Suprapubic skin (tissue), 3 donors: ENCODE measurements at regions not wholly inside any gene's neighbourhood (a gene's known extent, or its start where the extent isn't known, plus 50 kb on each side); places are given as distances from the start of the nearest gene placed in this dataset.

ENCODE experiments used
- POLR2AphosphoS5 ChIP-seq, 3 donors: sonication (generic); formaldehyde crosslinking; IDR thresholded peaks; one replicate each; pipeline ENCODE4 v1.6.1; 2017; ENCODE audit warnings: antibody characterized with exemption in 3 of 3
- TF ChIP-seq, protein P1 (sequence below), 2 donors: fragments of 200-600 bp in 1 of 2; fragments of 450-650 bp in 1 of 2; sonication (generic) in 1 of 2; IDR thresholded peaks; one replicate each; pipeline ENCODE4 v1.5.1; 2016 to 2019; ENCODE audit warnings: antibody characterized with exemption in 2 of 2, mild to moderate bottlenecking in 1 of 2, moderate library complexity in 1 of 2

DNA sequence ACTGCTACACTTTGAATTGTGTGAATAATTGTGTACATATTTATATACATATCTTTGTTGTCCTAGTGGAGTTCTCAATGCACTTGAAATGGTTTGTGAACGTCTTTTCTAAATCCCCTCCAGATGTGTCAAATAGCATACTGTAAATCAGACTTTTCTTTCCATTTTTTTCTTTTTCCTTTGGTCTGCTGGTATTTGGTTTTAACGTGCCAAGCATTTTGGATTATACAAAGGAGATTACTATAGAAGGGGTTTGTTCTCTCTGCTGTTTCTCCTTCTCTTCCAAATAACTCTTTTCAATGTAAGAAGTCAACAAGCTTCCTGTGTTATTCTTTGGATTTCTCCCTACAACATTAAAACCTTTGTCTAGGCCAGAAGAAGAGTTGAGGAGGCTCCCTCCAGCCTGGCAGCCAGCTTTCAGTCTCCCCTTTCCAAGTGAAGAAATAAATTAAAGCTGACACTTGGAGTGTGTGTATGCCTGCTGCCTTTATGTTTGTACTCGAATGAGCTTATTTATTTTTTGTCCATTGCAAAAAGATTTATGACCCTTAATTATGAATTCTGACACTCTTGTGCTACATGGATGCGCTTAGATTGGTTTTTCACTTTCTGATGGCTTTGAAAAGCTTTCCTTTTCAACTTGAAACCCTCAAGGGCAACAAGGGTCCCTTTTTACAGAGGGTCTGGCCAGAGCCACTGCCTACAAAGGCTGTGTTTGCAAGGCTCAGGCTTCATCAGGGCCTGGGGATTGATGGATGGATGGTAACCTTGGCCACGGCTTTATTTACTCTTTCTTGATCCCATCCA lies 107.8 kb downstream of the RAB18 start:
- TF ChIP-seq, protein P1, sequence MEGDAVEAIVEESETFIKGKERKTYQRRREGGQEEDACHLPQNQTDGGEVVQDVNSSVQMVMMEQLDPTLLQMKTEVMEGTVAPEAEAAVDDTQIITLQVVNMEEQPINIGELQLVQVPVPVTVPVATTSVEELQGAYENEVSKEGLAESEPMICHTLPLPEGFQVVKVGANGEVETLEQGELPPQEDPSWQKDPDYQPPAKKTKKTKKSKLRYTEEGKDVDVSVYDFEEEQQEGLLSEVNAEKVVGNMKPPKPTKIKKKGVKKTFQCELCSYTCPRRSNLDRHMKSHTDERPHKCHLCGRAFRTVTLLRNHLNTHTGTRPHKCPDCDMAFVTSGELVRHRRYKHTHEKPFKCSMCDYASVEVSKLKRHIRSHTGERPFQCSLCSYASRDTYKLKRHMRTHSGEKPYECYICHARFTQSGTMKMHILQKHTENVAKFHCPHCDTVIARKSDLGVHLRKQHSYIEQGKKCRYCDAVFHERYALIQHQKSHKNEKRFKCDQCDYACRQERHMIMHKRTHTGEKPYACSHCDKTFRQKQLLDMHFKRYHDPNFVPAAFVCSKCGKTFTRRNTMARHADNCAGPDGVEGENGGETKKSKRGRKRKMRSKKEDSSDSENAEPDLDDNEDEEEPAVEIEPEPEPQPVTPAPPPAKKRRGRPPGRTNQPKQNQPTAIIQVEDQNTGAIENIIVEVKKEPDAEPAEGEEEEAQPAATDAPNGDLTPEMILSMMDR (IDR thresholded peaks at IDR 0.05): no peak
- TF ChIP-seq POLR2AphosphoS5 (IDR thresholded peaks at IDR 0.05): no peak
